ENCODE measurements at regions not wholly inside any gene's neighbourhood (a gene's known extent, or its start where the extent isn't known, plus 50 kb on each side); places are given as distances from the start of the nearest gene placed in this dataset.

- ATAC-seq, result no peak
- TF ChIP-seq ZNF8 (CRISPR knock-in tag; IDR thresholded peaks at IDR 0.05) (no peak), CREB5 (CRISPR knock-in tag; IDR thresholded peaks at IDR 0.05; ENCODE audit: low read depth) (no peak), TOX (CRISPR knock-in tag; IDR thresholded peaks at IDR 0.05; ENCODE audit: borderline replicate concordance) (no peak), ZC3H10 (CRISPR knock-in tag; IDR thresholded peaks at IDR 0.05) (no peak), ZNF70 (CRISPR knock-in tag; IDR thresholded peaks at IDR 0.05) (no peak), BACH2 (CRISPR knock-in tag; IDR thresholded peaks at IDR 0.05; ENCODE audit: borderline replicate concordance) (no peak), GLIS3 (CRISPR knock-in tag; IDR thresholded peaks at IDR 0.05) (no peak), TSHZ2 (CRISPR knock-in tag; IDR thresholded peaks at IDR 0.05) (no peak), TCF4 (CRISPR knock-in tag; IDR thresholded peaks at IDR 0.05; ENCODE audit: borderline replicate concordance) (no peak), ARNTL (CRISPR knock-in tag; IDR thresholded peaks at IDR 0.05; ENCODE audit: borderline replicate concordance, low read depth) (no peak), PATZ1 (CRISPR knock-in tag; IDR thresholded peaks at IDR 0.05; ENCODE audit: borderline replicate concordance) (no peak), ESRRG (CRISPR knock-in tag; IDR thresholded peaks at IDR 0.05) (no peak), POU6F1 (CRISPR knock-in tag; IDR thresholded peaks at IDR 0.05; ENCODE audit: borderline replicate concordance, low read depth) (no peak), ZNF565 (CRISPR knock-in tag; conservative IDR thresholded peaks at IDR 0.05; ENCODE audit: low read depth) (no peak), OSR1 (CRISPR knock-in tag; IDR thresholded peaks at IDR 0.05) (no peak), ZFP30 (CRISPR knock-in tag; IDR thresholded peaks at IDR 0.05) (no peak), PPARA (CRISPR knock-in tag; IDR thresholded peaks at IDR 0.05; ENCODE audit: borderline replicate concordance) (no peak), CSDC2 (CRISPR knock-in tag; IDR thresholded peaks at IDR 0.05) (no peak), SNAI2 (CRISPR knock-in tag; IDR thresholded peaks at IDR 0.05) (no peak), CSRNP3 (CRISPR knock-in tag; IDR thresholded peaks at IDR 0.05) (no peak)
These were observed 465.6 kb downstream of the MED13L start for GRCh38 chr12:115811929-115812328.

- TF ChIP-seq ESRRG (CRISPR knock-in tag; IDR thresholded peaks at IDR 0.05) (no peak), POU6F1 (CRISPR knock-in tag; IDR thresholded peaks at IDR 0.05; ENCODE audit: borderline replicate concordance, low read depth) (no peak), ARNTL (CRISPR knock-in tag; IDR thresholded peaks at IDR 0.05; ENCODE audit: borderline replicate concordance, low read depth) (no peak), ZNF70 (CRISPR knock-in tag; IDR thresholded peaks at IDR 0.05) (no peak), ZNF565 (CRISPR knock-in tag; conservative IDR thresholded peaks at IDR 0.05; ENCODE audit: low read depth) (no peak), TSHZ2 (CRISPR knock-in tag; IDR thresholded peaks at IDR 0.05) (no peak), SNAI2 (CRISPR knock-in tag; IDR thresholded peaks at IDR 0.05) (no peak), OSR1 (CRISPR knock-in tag; IDR thresholded peaks at IDR 0.05) (no peak), RARB (CRISPR knock-in tag; IDR thresholded peaks at IDR 0.05) (no peak), CSRNP3 (CRISPR knock-in tag; IDR thresholded peaks at IDR 0.05) (no peak), CREB5 (CRISPR knock-in tag; IDR thresholded peaks at IDR 0.05; ENCODE audit: low read depth) (no peak), GLIS3 (CRISPR knock-in tag; IDR thresholded peaks at IDR 0.05) (no peak), ZFP30 (CRISPR knock-in tag; IDR thresholded peaks at IDR 0.05) (no peak), TOX (CRISPR knock-in tag; IDR thresholded peaks at IDR 0.05; ENCODE audit: borderline replicate concordance) (no peak), ZFP3 (CRISPR knock-in tag; IDR thresholded peaks at IDR 0.05) (no peak)
- ATAC-seq, result no peak
These were observed 466.4 kb downstream of the MED13L start for GRCh38 chr12:115811045-115811444.
